MCF 10A (cell line): ENCODE measurements at regions not wholly inside any gene's neighbourhood (a gene's known extent, or its start where the extent isn't known, plus 50 kb on each side); places are given as distances from the start of the nearest gene placed in this dataset.

Experiments used
- BruUV-seq: library from RNA; stranded (reverse); fragments of 400-500 nt; replicated peaks from 2 replicates; lab custom pipeline; 2021; lab: Mats Ljungman, UMichigan
- CTCF ChIA-PET: fragments of 300-600 bp; sonication (Branson Sonifier 250); formaldehyde crosslinking; extraction: SDS; loops from one replicate; lab custom pipeline; 2021; ENCODE audit warnings: antibody characterized with exemption, inconsistent platforms; lab: Yijun Ruan, JAX
- POLR2A ChIA-PET: fragments of 300-600, 350-650 bp; sonication (Branson Sonifier 250); formaldehyde crosslinking; extraction: SDS; loops from one replicate; lab custom pipeline; 2020; ENCODE audit warnings: antibody characterized with exemption, inconsistent platforms; lab: Yijun Ruan, JAX
- DNase-seq: peaks from one replicate; pipeline ENCODE4 v3.0.0-alpha.2; 2018; ENCODE audit not compliant: unreplicated experiment
- H3K27ac Mint-ChIP-seq: one replicate; pipeline ENCODE4 v1.8.0; 2022; ENCODE audit warnings: mild to moderate bottlenecking, low read depth, mixed read lengths; ENCODE audit not compliant: unreplicated experiment
- H3K27me3 Mint-ChIP-seq: one replicate; pipeline ENCODE4 v1.8.0; 2022; ENCODE audit warnings: mixed read lengths; ENCODE audit not compliant: insufficient read depth, unreplicated experiment
- H3K36me3 Mint-ChIP-seq: one replicate; pipeline ENCODE4 v1.8.0; 2022; ENCODE audit warnings: mild to moderate bottlenecking, moderate library complexity, mixed read lengths; ENCODE audit not compliant: insufficient read depth, unreplicated experiment
- H3K4me1 Mint-ChIP-seq: one replicate; pipeline ENCODE4 v1.8.0; 2022; ENCODE audit warnings: mixed read lengths; ENCODE audit not compliant: insufficient read depth, unreplicated experiment
- H3K4me3 Mint-ChIP-seq: one replicate; pipeline ENCODE4 v1.8.0; 2022; ENCODE audit warnings: mild to moderate bottlenecking, moderate library complexity, mixed read lengths; ENCODE audit not compliant: unreplicated experiment
- H3K9me3 Mint-ChIP-seq: one replicate; pipeline ENCODE4 v1.8.0; 2022; ENCODE audit warnings: mixed read lengths; ENCODE audit not compliant: unreplicated experiment
- CTCF ChIP-seq: fragments of 200-600 bp; IDR thresholded peaks from one replicate; pipeline ENCODE4 v1.8.0; 2022; ENCODE audit warnings: antibody characterized with exemption, mild to moderate bottlenecking; ENCODE audit not compliant: unreplicated experiment
- intact Hi-C: fragments of 100-400 bp; cut with micrococcal nuclease; formaldehyde crosslinking; loops from 2 replicates; pipeline ENCODE4 v1.14.1; 2022

DNA sequence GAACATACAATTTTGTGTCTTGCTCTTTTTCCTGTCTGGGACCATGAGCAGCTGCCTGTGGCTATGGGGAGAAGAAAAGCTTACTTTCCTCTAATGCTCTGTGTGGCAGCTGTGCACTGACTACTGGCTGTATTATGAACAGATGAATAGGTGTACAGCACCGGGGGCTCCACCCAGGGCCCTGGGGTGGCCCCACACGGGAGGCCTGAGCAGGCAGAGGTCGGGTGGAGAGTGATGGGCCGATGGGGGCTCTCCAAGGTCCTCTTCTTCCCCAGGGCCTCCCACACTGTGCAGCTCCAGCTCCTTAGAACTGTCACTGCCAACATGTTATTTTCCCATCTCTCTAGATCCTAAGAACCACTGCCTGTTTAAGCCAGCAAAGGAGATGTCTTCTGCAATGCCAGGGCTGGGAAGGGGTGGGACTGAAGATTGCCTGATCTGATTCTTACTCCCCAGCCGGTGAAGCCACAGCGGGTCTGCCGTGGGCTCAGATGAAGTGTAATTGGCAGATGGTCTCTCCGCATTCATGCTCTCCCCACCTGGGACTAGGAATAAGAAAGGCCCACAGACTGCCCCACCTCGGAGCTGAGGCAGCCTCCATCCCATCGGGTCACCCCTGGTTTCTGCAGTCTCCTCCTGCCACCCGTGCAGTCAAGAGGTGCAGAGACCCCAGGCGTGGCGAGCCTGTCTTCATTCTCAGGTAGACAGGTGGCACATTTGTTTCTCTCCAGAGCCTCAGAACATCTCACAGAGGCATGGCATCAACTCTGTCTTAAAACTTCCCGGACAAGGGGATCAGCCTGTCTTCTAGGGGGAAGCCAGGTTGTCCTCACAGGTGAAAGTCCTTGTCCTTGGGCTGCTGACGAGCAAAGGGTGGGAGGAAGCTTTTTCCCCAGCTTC lies 186.5 kb upstream of the GALNT2 start:
- H3K36me3 Mint-ChIP-seq, result no peaks in the 10 kb centered on the region
- POLR2A ChIA-PET, result interaction anchor here (0.7 to 2.9 kb wide), 2 partner anchors 7 to 110 kb away, joined by 3 to 23 read pairs; no protein-coding TSS in a partner anchor
- H3K9me3 Mint-ChIP-seq, result no peaks in the 10 kb centered on the region
- TF ChIP-seq CTCF, result no peak
- no TSS peak for BruUV-seq
- no peak overlapping the region for H3K4me3 Mint-ChIP-seq
- peaks cover 8% of the 10 kb centered on the region for H3K4me1 Mint-ChIP-seq
- no peak for DNase-seq
- peaks cover 37% of the 10 kb centered on the region for H3K27me3 Mint-ChIP-seq
- intact Hi-C loops, result loop anchor here (10.0 kb wide), 1 partner anchor 434 kb away; no protein-coding TSS in a partner anchor
- no peak overlapping the region for H3K27ac Mint-ChIP-seq
- CTCF ChIA-PET, result interaction anchor here (0.6 to 1.2 kb wide), 4 partner anchors 13 to 193 kb away, joined by 3 to 4 read pairs (median 3); no protein-coding TSS in a partner anchor

DNA sequence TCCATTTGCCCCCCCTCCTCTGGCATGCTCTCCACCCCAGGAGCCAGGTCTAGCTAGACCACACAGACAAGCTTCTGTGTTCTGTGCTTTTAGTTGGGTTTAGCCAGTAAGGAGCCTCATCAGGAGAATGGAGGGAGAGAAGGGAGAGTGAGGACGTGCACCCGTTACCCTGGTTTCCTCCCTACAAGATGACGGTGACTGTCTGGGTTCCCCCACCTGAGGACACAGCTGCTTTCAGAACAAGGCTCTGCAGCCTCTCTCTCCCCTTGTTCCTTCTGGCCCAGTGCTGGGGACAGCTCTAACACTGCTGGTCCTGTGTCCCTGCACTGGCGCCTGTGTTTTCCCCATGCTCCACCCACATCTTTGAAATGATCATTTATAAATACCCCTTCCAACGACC lies 184.4 kb upstream of the GALNT2 start:
- intact Hi-C loops, result loop anchor here (10.0 kb wide), 1 partner anchor 432 kb away; no protein-coding TSS in a partner anchor
- ChIA-PET POLR2A (no interaction called here), CTCF (interaction anchor here (1.7 kb wide), 1 partner anchor 30 kb away, joined by 6 read pairs; no protein-coding TSS in a partner anchor)
- peaks cover 36% of the 10 kb centered on the region for H3K27me3 Mint-ChIP-seq
- DNase-seq, result no peak
- no peak overlapping the region for H3K4me3 Mint-ChIP-seq
- TF ChIP-seq CTCF, result no peak
- no peaks in the 10 kb centered on the region for H3K9me3 Mint-ChIP-seq
- peaks cover 22% of the 10 kb centered on the region for H3K4me1 Mint-ChIP-seq
- no peak overlapping the region for H3K27ac Mint-ChIP-seq
- no TSS peak for BruUV-seq
- H3K36me3 Mint-ChIP-seq, result no peaks in the 10 kb centered on the region

- H3K4me3 Mint-ChIP-seq, result no peak overlapping the region
- POLR2A ChIA-PET, result no interaction called here
- CTCF ChIA-PET, result interaction anchor here (0.6 to 1.7 kb wide), 2 partner anchors 31 to 339 kb away, joined by 4 to 6 read pairs; no protein-coding TSS in a partner anchor
- no TSS peak for BruUV-seq
- DNase-seq, result no peak
- peaks cover 31% of the 10 kb centered on the region for H3K4me1 Mint-ChIP-seq
- H3K9me3 Mint-ChIP-seq, result no peaks in the 10 kb centered on the region
- no peak overlapping the region for H3K27ac Mint-ChIP-seq
- H3K27me3 Mint-ChIP-seq, result peaks cover 26% of the 10 kb centered on the region
- intact Hi-C loops, result loop anchor here (10.0 kb wide), 1 partner anchor 431 kb away; no protein-coding TSS in a partner anchor
- no peak for TF ChIP-seq CTCF
- no peaks in the 10 kb centered on the region for H3K36me3 Mint-ChIP-seq
These were observed 183.4 kb upstream of the GALNT2 start for GRCh38 chr1:229883504-229884200.
